ENCODE measurements at regions not wholly inside any gene's neighbourhood (a gene's known extent, or its start where the extent isn't known, plus 50 kb on each side); places are given as distances from the start of the nearest gene placed in this dataset.

- no peak overlapping the region for H3K27ac ChIP-seq
- no peaks in the 10 kb centered on the region for H3K27me3 ChIP-seq
- no peaks in the 10 kb centered on the region for H3K4me1 ChIP-seq (ENCODE audit: insufficient read depth)
- H3K36me3 ChIP-seq = no peaks in the 10 kb centered on the region
- 8 to 18% (median 14%) methylated on average over 7 of the region's 7 CpGs for WGBS, 3 donors
- intact Hi-C loops (cut with DNase I) = no loop called here
- no peak overlapping the region for H3K4me3 ChIP-seq
- DNase-seq = no peak
- TF ChIP-seq POLR2A (IDR thresholded peaks at IDR 0.05) = no peak
- no peak for TF ChIP-seq EP300 (IDR thresholded peaks at IDR 0.05)
- TF ChIP-seq CTCF (IDR thresholded peaks at IDR 0.05) = no peak
- no peaks in the 10 kb centered on the region for H3K9me3 ChIP-seq
Measured at GRCh38 chr10:128337860-128338378, 211.7 kb upstream of the MKI67 start.

- intact Hi-C loops (cut with DNase I) = no loop called here
- 59 to 76% (median 74%) methylated on average over 3 of the region's 3 CpGs for WGBS, 3 donors
Measured at GRCh38 chr10:128338951-128339350, 212.7 kb upstream of the MKI67 start.

GRCh38 chr10:128339753-128340152, 213.5 kb upstream of the MKI67 start:
- Histone ChIP-seq H3K9me3 (no peaks in the 10 kb centered on the region), H3K27me3 (no peaks in the 10 kb centered on the region), H3K4me1 (ENCODE audit: insufficient read depth) (no peaks in the 10 kb centered on the region), H3K36me3 (no peaks in the 10 kb centered on the region), H3K4me3 (no peak overlapping the region), H3K27ac (no peak overlapping the region)
- TF ChIP-seq POLR2A (IDR thresholded peaks at IDR 0.05) = no peak
- no peak for TF ChIP-seq EP300 (IDR thresholded peaks at IDR 0.05)
- no peak for TF ChIP-seq CTCF (IDR thresholded peaks at IDR 0.05)
- DNase-seq = no peak
- 69 to 87% (median 73%) methylated on average over 4 of the region's 4 CpGs for whole genome bisulfite sequencing, 3 donors
- intact Hi-C loops (cut with DNase I) = no loop called here

More at GRCh38 chr10:128338951-128339350, 212.7 kb upstream of the MKI67 start:
- H3K27me3 ChIP-seq = no peaks in the 10 kb centered on the region
- H3K4me3 ChIP-seq = no peak overlapping the region
- no peaks in the 10 kb centered on the region for H3K36me3 ChIP-seq
- no peaks in the 10 kb centered on the region for H3K4me1 ChIP-seq (ENCODE audit: insufficient read depth)
- TF ChIP-seq EP300 (IDR thresholded peaks at IDR 0.05) = no peak
- no peak for DNase-seq
- H3K9me3 ChIP-seq = no peaks in the 10 kb centered on the region
- H3K27ac ChIP-seq = no peak overlapping the region

GRCh38 chr10:128345353-128345752, 219.1 kb upstream of the MKI67 start:
- TF ChIP-seq POLR2A (IDR thresholded peaks at IDR 0.05) (no peak), CTCF (IDR thresholded peaks at IDR 0.05) (no peak), EP300 (IDR thresholded peaks at IDR 0.05) (no peak)
- Histone ChIP-seq H3K27ac (no peak overlapping the region), H3K27me3 (no peaks in the 10 kb centered on the region), H3K36me3 (no peaks in the 10 kb centered on the region), H3K4me1 (ENCODE audit: insufficient read depth) (no peaks in the 10 kb centered on the region), H3K4me3 (no peak overlapping the region), H3K9me3 (no peaks in the 10 kb centered on the region)
- no peak for DNase-seq
- intact Hi-C loops (cut with DNase I) = no loop called here
- 78 to 85% (median 79%) methylated on average over 4 of the region's 4 CpGs for WGBS, 3 donors

- H3K4me1 ChIP-seq (ENCODE audit: insufficient read depth) = no peaks in the 10 kb centered on the region
- no peak overlapping the region for H3K27ac ChIP-seq
- intact Hi-C loops (cut with DNase I) = no loop called here
- DNase-seq = no peak
- no peaks in the 10 kb centered on the region for H3K36me3 ChIP-seq
- no peak for TF ChIP-seq CTCF (IDR thresholded peaks at IDR 0.05)
- TF ChIP-seq EP300 (IDR thresholded peaks at IDR 0.05) = no peak
- no peak for TF ChIP-seq POLR2A (IDR thresholded peaks at IDR 0.05)
- WGBS, 3 donors = 78 to 82% (median 78%) methylated on average over 3 of the region's 3 CpGs
- H3K9me3 ChIP-seq = no peaks in the 10 kb centered on the region
- H3K27me3 ChIP-seq = no peaks in the 10 kb centered on the region
- no peak overlapping the region for H3K4me3 ChIP-seq
Measured at GRCh38 chr10:128360783-128361182, 234.6 kb upstream of the MKI67 start.

Measured in ovary (tissue), 7 donors.